HEK293 (cell line): ENCODE measurements at regions not wholly inside any gene's neighbourhood (a gene's known extent, or its start where the extent isn't known, plus 50 kb on each side); places are given as distances from the start of the nearest gene placed in this dataset.
"Not testable (repeated sequence)": the region's sequence is repeated elsewhere in the genome, so short reads cannot be mapped to it uniquely, and the experiment has no call there.

Experiments
- CTCF ChIA-PET: fragments of 350-600 bp; formaldehyde crosslinking; extraction: SDS; loops from one replicate; lab custom pipeline; 2021; ENCODE audit warnings: antibody characterized with exemption; lab: Yijun Ruan, JAX
- POLR2A ChIA-PET: fragments of 300-600 bp; formaldehyde crosslinking; extraction: SDS; loops from one replicate; lab custom pipeline; 2020; ENCODE audit warnings: antibody characterized with exemption, inconsistent platforms; lab: Yijun Ruan, JAX
- H3K27ac ChIP-seq: fragments of 200-500 bp; sonication (Bioruptor generic); 2 replicates; pipeline ENCODE4 v1.5.1; 2014; ENCODE audit warnings: low read depth, low read length, control low read depth, inconsistent platforms; ENCODE audit errors: extremely low read depth
- H3K36me3 ChIP-seq, 2 experiments: fragments of 200-500 bp in 1 of 2; sonication (Bioruptor generic) in 1 of 2; 1 replicate in 1 of 2; 2 replicates in 1 of 2; pipeline ENCODE4 v1.5.1; 2014 to 2017; ENCODE audit warnings: inconsistent platforms in 2 of 2, low read length in 2 of 2; ENCODE audit not compliant: control insufficient read depth in 2 of 2, insufficient read depth in 1 of 2
- H3K4me1 ChIP-seq: fragments of 200-500 bp; sonication (Bioruptor generic); 2 replicates; pipeline ENCODE4 v1.5.1; 2014; ENCODE audit warnings: mild to moderate bottlenecking, low read length, inconsistent platforms; ENCODE audit not compliant: control insufficient read depth, insufficient read depth
- H3K4me3 ChIP-seq: 2 replicates; pipeline ENCODE4 v1.5.1; 2011; ENCODE audit warnings: low read depth, mild to moderate bottlenecking, control low read depth, low read length, moderate library complexity
- H3K9me3 ChIP-seq: fragments of 200-500 bp; sonication (Bioruptor generic); 2 replicates; pipeline ENCODE4 v1.5.1; 2014; ENCODE audit warnings: low read depth, low read length, inconsistent platforms; ENCODE audit not compliant: control insufficient read depth, insufficient read depth
- EGR2 ChIP-seq: fragments of 450-650 bp; formaldehyde crosslinking; IDR thresholded peaks from 2 replicates; pipeline ENCODE4 v1.5.1; 2016; ENCODE audit warnings: low read depth, missing biosample characterization, missing genetic modification characterization
- MYNN ChIP-seq: fragments of 450-650 bp; formaldehyde crosslinking; IDR thresholded peaks from 2 replicates; pipeline ENCODE4 v1.5.1; 2016; ENCODE audit warnings: missing biosample characterization, missing genetic modification characterization, borderline replicate concordance
- SALL2 ChIP-seq: fragments of 450-650 bp; formaldehyde crosslinking; IDR thresholded peaks from 2 replicates; pipeline ENCODE4 v1.5.0; 2017; ENCODE audit warnings: missing biosample characterization, mild to moderate bottlenecking, missing genetic modification characterization, borderline replicate concordance
- SP7 ChIP-seq: fragments of 450-650 bp; formaldehyde crosslinking; IDR thresholded peaks from 2 replicates; pipeline ENCODE4 v1.5.1; 2016; ENCODE audit warnings: missing biosample characterization, missing genetic modification characterization
- ZFP37 ChIP-seq: fragments of 450-650 bp; formaldehyde crosslinking; IDR thresholded peaks from 2 replicates; pipeline ENCODE4 v1.5.1; 2016; ENCODE audit warnings: missing biosample characterization, missing genetic modification characterization
- ZFP41 ChIP-seq: fragments of 450-650 bp; formaldehyde crosslinking; IDR thresholded peaks from 2 replicates; pipeline ENCODE4 v1.5.1; 2016; ENCODE audit warnings: missing biosample characterization, missing genetic modification characterization, borderline replicate concordance
- ZNF114 ChIP-seq: fragments of 450-650 bp; formaldehyde crosslinking; IDR thresholded peaks from 2 replicates; pipeline ENCODE4 v1.5.0; 2017; ENCODE audit warnings: missing biosample characterization, missing genetic modification characterization
- ZNF146 ChIP-seq: fragments of 450-650 bp; formaldehyde crosslinking; IDR thresholded peaks from 2 replicates; pipeline ENCODE4 v1.5.1; 2016; ENCODE audit warnings: missing biosample characterization, missing genetic modification characterization
- ZNF175 ChIP-seq: fragments of 450-650 bp; formaldehyde crosslinking; IDR thresholded peaks from 2 replicates; pipeline ENCODE4 v1.5.1; 2016; ENCODE audit warnings: missing biosample characterization, missing genetic modification characterization
- ZNF292 ChIP-seq: fragments of 450-650 bp; formaldehyde crosslinking; IDR thresholded peaks from 2 replicates; pipeline ENCODE4 v1.5.1; 2016; ENCODE audit warnings: low read depth, missing biosample characterization, missing genetic modification characterization, borderline replicate concordance
- ZNF37A ChIP-seq: fragments of 450-650 bp; IDR thresholded peaks from 2 replicates; pipeline ENCODE4 v1.5.1; 2018; ENCODE audit warnings: missing biosample characterization, missing genetic modification characterization
- ZNF548 ChIP-seq: fragments of 450-650 bp; formaldehyde crosslinking; IDR thresholded peaks from 2 replicates; pipeline ENCODE4 v1.5.1; 2016; ENCODE audit warnings: missing biosample characterization, missing genetic modification characterization
- ZNF610 ChIP-seq: fragments of 450-650 bp; formaldehyde crosslinking; IDR thresholded peaks from 2 replicates; pipeline ENCODE4 v1.5.1; 2016; ENCODE audit warnings: missing biosample characterization, missing genetic modification characterization, borderline replicate concordance
- ZNF621 ChIP-seq: fragments of 450-650 bp; formaldehyde crosslinking; IDR thresholded peaks from 2 replicates; pipeline ENCODE4 v1.5.1; 2017; ENCODE audit warnings: missing biosample characterization, missing genetic modification characterization
- ZNF626 ChIP-seq: fragments of 450-650 bp; sonication (Bioruptor Pico); formaldehyde crosslinking; IDR thresholded peaks from 2 replicates; pipeline ENCODE4 v1.5.1; 2018; ENCODE audit warnings: missing biosample characterization, missing genetic modification characterization, inconsistent platforms
- TF ChIP-seq, protein P1 (sequence below): fragments of 450-650 bp; formaldehyde crosslinking; IDR thresholded peaks from 2 replicates; pipeline ENCODE4 v1.5.1; 2016; ENCODE audit warnings: missing biosample characterization, missing genetic modification characterization
- TF ChIP-seq, protein P2 (sequence below): fragments of 450-650 bp; formaldehyde crosslinking; IDR thresholded peaks from 2 replicates; pipeline ENCODE4 v1.5.1; 2016; ENCODE audit warnings: missing biosample characterization, missing genetic modification characterization
- TF ChIP-seq, protein P3 (sequence below): fragments of 450-650 bp; formaldehyde crosslinking; IDR thresholded peaks from 2 replicates; pipeline ENCODE4 v1.5.1; 2017; ENCODE audit warnings: missing biosample characterization, missing genetic modification characterization
- TF ChIP-seq, protein P4 (sequence below): fragments of 450-650 bp; formaldehyde crosslinking; IDR thresholded peaks from 2 replicates; pipeline ENCODE4 v1.5.1; 2017; ENCODE audit warnings: missing biosample characterization, missing genetic modification characterization
- TF ChIP-seq, protein P5 (sequence below): fragments of 450-650 bp; formaldehyde crosslinking; IDR thresholded peaks from 2 replicates; pipeline ENCODE4 v1.5.1; 2016; ENCODE audit warnings: missing biosample characterization, missing genetic modification characterization

DNA sequence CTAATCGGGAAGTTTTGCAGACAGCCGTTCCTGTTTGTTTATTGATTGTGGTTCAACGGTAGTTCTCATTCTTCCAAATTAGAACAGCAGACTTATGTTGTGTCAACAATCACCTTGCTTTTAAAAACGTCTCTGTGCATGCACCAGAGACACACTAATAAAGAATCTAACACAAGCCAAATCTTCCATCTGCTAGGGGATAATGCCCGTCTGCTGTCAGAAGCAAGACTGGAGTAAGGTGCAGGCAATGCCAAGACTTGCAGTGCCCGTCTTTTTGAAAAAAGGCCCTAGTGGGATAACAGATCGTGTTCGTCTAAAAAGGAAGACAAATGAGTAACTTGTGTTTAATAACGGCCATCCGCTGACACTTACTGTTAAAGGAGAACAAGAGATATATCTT lies 158.4 kb downstream of the KCNJ2 start:
- no peaks in the 10 kb centered on the region for H3K36me3 ChIP-seq
- H3K9me3 ChIP-seq = no peaks in the 10 kb centered on the region; the same call in 1 of the 2 replicates
- H3K4me3 ChIP-seq = no peak overlapping the region
- TF ChIP-seq, protein P1, sequence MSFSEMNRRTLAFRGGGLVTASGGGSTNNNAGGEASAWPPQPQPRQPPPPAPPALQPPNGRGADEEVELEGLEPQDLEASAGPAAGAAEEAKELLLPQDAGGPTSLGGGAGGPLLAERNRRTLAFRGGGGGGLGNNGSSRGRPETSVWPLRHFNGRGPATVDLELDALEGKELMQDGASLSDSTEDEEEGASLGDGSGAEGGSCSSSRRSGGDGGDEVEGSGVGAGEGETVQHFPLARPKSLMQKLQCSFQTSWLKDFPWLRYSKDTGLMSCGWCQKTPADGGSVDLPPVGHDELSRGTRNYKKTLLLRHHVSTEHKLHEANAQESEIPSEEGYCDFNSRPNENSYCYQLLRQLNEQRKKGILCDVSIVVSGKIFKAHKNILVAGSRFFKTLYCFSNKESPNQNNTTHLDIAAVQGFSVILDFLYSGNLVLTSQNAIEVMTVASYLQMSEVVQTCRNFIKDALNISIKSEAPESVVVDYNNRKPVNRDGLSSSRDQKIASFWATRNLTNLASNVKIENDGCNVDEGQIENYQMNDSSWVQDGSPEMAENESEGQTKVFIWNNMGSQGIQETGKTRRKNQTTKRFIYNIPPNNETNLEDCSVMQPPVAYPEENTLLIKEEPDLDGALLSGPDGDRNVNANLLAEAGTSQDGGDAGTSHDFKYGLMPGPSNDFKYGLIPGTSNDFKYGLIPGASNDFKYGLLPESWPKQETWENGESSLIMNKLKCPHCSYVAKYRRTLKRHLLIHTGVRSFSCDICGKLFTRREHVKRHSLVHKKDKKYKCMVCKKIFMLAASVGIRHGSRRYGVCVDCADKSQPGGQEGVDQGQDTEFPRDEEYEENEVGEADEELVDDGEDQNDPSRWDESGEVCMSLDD (tag by site-specific recombination) = no peak
- TF ChIP-seq ZNF37A (tag by site-specific recombination) = no peak
- TF ChIP-seq, all 188 proteins: peak for 0
- H3K4me1 ChIP-seq = no peaks in the 10 kb centered on the region
- no peak overlapping the region for H3K27ac ChIP-seq
- ChIA-PET POLR2A (interaction anchor here (0.6 kb wide), 1 partner anchor 22 kb away, joined by 5 read pairs; no protein-coding TSS in a partner anchor), CTCF (no interaction called here)

DNA sequence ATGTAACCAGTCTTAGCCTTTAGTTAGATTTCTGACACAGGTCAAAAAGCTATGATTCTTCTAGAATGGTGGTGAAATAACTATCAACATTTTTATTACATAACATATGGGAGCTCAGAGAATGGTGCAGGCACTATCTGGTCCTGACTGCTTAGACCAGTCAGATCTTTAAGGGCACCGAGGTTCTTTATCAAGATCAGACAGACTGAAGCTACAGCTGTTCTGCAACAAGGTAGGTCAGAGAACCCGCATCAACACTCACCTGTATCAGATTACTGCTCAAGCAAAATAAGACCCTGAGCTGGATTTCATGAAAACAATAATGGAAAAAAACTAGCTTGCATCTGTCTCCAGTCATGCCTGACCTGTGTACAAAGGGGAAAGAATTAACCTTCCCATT lies 160.4 kb downstream of the KCNJ2 start:
- no peaks in the 10 kb centered on the region for H3K36me3 ChIP-seq
- ChIA-PET CTCF (interaction anchor here (0.6 kb wide), 2 partner anchors 223 to 561 kb away, joined by 3 read pairs; no protein-coding TSS in a partner anchor), POLR2A (no interaction called here)
- H3K4me3 ChIP-seq = no peak overlapping the region
- no peak overlapping the region for H3K27ac ChIP-seq
- no peaks in the 10 kb centered on the region for H3K4me1 ChIP-seq
- H3K9me3 ChIP-seq = no peaks in the 10 kb centered on the region; the same call in 1 of the 2 replicates
- TF ChIP-seq ZNF175 (tag by site-specific recombination) = no peak

DNA sequence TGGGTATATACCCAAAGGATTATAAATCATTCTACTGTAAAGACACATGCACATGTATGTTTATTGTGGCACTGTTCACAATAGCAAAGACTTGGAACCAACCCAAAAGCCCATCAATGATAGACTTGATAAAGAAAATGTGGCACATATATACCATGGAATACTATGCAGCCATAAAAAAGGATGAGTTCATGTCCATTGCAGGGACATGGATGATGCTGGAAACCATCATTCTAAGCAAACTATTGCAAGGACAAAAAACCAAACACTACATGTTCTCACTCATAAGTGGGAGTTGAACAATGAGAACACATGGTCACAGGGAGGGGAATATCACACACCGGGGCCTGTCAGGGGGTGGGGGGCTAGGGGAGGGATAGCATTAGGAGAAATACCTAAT lies 161.7 kb downstream of the KCNJ2 start:
- CTCF ChIA-PET, H3K4me3 ChIP-seq, H3K27ac ChIP-seq, POLR2A ChIA-PET, H3K36me3 ChIP-seq, H3K4me1 ChIP-seq, H3K9me3 ChIP-seq: not testable (repeated sequence)
- TF ChIP-seq, protein P2, sequence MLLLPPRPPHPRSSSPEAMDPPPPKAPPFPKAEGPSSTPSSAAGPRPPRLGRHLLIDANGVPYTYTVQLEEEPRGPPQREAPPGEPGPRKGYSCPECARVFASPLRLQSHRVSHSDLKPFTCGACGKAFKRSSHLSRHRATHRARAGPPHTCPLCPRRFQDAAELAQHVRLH (tag by site-specific recombination) = peak; percentile 65; the same call in 1 of the 2 replicates
- TF ChIP-seq ZNF146 (tag by site-specific recombination) = peak; percentile 82

DNA sequence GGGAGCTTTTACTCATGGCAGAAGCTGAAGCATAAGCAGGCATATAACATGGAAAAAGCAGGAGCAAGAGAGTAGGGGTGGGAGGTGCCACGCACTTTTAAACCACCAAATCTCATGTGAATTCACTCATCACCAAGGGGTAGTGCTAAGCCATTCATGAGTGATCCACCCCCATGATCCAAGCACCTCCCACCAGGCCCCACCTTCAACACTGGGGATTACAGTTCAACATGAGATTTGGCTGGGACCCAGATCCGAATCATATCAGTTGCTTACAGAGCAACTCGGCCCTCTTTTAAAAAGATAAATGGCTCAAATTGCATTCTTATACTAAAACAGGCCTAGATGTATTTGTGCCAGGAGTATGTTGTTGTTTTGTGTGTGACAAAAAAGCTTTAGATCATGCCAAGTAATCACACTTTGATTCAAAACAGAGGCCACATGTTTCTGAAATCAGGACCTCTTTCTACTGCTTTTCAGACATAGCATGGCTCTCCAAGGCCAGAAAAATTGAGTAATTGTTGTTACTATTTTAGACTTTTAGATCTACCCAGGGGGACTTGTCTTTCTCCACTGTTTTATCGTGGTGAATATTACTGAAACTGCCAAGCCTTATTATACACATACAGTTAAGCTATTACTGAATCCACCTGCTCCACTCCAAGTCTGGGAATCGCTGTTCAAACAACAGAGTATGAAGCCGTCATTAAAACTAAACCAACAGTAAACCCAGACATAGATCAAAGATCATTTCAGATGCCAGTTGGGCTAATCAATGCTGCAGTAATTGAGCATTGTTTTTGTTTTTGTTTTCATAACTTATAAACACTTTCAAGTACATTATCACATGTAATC lies 163.3 kb downstream of the KCNJ2 start:
- no peaks in the 10 kb centered on the region for H3K36me3 ChIP-seq
- H3K4me3 ChIP-seq = no peak overlapping the region
- CTCF ChIA-PET = no interaction called here
- H3K9me3 ChIP-seq = no peaks in the 10 kb centered on the region; the same call in 1 of the 2 replicates
- H3K27ac ChIP-seq = no peak overlapping the region
- H3K4me1 ChIP-seq = peaks cover 4% of the 10 kb centered on the region; the same call in 1 of the 2 replicates
- POLR2A ChIA-PET = no interaction called here
- TF ChIP-seq, protein P3, sequence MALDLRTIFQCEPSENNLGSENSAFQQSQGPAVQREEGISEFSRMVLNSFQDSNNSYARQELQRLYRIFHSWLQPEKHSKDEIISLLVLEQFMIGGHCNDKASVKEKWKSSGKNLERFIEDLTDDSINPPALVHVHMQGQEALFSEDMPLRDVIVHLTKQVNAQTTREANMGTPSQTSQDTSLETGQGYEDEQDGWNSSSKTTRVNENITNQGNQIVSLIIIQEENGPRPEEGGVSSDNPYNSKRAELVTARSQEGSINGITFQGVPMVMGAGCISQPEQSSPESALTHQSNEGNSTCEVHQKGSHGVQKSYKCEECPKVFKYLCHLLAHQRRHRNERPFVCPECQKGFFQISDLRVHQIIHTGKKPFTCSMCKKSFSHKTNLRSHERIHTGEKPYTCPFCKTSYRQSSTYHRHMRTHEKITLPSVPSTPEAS = no peak
- TF ChIP-seq ZNF626 (tag by site-specific recombination) = no peak
- TF ChIP-seq, protein P4, sequence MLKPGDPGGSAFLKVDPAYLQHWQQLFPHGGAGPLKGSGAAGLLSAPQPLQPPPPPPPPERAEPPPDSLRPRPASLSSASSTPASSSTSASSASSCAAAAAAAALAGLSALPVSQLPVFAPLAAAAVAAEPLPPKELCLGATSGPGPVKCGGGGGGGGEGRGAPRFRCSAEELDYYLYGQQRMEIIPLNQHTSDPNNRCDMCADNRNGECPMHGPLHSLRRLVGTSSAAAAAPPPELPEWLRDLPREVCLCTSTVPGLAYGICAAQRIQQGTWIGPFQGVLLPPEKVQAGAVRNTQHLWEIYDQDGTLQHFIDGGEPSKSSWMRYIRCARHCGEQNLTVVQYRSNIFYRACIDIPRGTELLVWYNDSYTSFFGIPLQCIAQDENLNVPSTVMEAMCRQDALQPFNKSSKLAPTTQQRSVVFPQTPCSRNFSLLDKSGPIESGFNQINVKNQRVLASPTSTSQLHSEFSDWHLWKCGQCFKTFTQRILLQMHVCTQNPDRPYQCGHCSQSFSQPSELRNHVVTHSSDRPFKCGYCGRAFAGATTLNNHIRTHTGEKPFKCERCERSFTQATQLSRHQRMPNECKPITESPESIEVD (tag by site-specific recombination) = no peak
- no peak for TF ChIP-seq SP7 (tag by site-specific recombination)
- TF ChIP-seq ZNF114 (tag by site-specific recombination) = no peak
- no peak for TF ChIP-seq ZNF292 (tag by site-specific recombination)
- TF ChIP-seq MYNN (tag by site-specific recombination) = no peak
- TF ChIP-seq EGR2 (tag by site-specific recombination) = no peak
- TF ChIP-seq ZNF610 (tag by site-specific recombination) = no peak
- TF ChIP-seq SALL2 (tag by site-specific recombination) = no peak
- TF ChIP-seq, protein P5, sequence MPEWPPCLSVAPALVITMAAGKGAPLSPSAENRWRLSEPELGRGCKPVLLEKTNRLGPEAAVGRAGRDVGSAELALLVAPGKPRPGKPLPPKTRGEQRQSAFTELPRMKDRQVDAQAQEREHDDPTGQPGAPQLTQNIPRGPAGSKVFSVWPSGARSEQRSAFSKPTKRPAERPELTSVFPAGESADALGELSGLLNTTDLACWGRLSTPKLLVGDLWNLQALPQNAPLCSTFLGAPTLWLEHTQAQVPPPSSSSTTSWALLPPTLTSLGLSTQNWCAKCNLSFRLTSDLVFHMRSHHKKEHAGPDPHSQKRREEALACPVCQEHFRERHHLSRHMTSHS (tag by site-specific recombination) = no peak
- TF ChIP-seq ZFP37 = no peak
- TF ChIP-seq ZFP41 (tag by site-specific recombination) = no peak
- no peak for TF ChIP-seq ZNF621 (tag by site-specific recombination)
- TF ChIP-seq ZNF548 (tag by site-specific recombination) = no peak
